Osteocyte (in vitro differentiated cells): ENCODE measurements at regions not wholly inside any gene's neighbourhood (a gene's known extent, or its start where the extent isn't known, plus 50 kb on each side); places are given as distances from the start of the nearest gene placed in this dataset.

Experiments
- DNase-seq: peaks from one replicate; pipeline ENCODE4 v3.0.0; 2021; ENCODE audit warnings: mixed read lengths; ENCODE audit not compliant: unreplicated experiment; ENCODE audit errors: extremely low spot score
- H3K27ac Mint-ChIP-seq: one replicate; pipeline ENCODE4 v1.8.0; 2021; ENCODE audit warnings: mild to moderate bottlenecking, mixed read lengths; ENCODE audit not compliant: unreplicated experiment
- H3K27me3 Mint-ChIP-seq: one replicate; pipeline ENCODE4 v1.8.0; 2021; ENCODE audit warnings: mixed read lengths; ENCODE audit not compliant: unreplicated experiment
- H3K36me3 Mint-ChIP-seq: one replicate; pipeline ENCODE4 v1.8.0; 2021; ENCODE audit warnings: mixed read lengths; ENCODE audit not compliant: unreplicated experiment
- H3K4me1 Mint-ChIP-seq: one replicate; pipeline ENCODE4 v1.8.0; 2021; ENCODE audit warnings: mixed read lengths; ENCODE audit not compliant: unreplicated experiment
- H3K4me3 Mint-ChIP-seq: one replicate; pipeline ENCODE4 v1.8.0; 2021; ENCODE audit warnings: mild to moderate bottlenecking, moderate library complexity, mixed read lengths; ENCODE audit not compliant: unreplicated experiment
- H3K9me3 Mint-ChIP-seq: one replicate; pipeline ENCODE4 v1.8.0; 2021; ENCODE audit warnings: mixed read lengths; ENCODE audit not compliant: unreplicated experiment
- CTCF ChIP-seq: fragments of 200-600 bp; sonication (generic); IDR thresholded peaks from 2 replicates; pipeline ENCODE4 v1.5.0; 2021; ENCODE audit warnings: antibody characterized with exemption, mild to moderate bottlenecking, moderate library complexity

DNA sequence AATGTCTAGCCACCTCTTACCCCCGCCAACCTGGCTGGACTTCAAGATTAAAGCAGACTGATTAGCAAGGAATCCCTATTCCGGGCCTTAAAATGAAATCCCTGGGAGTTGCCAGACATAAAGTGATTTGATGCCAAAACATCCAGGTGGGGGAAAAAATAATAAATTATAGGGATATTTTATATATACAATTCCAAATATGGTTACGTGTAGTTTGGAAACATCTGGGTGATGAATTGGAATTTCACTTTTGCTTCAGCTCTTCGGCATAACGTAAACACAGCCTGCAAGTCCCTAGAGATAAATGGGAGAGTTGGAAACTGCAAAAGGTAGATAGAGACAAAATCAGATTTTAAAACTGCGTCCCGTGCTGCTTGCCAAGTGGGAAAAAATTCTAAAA is 545.5 kb upstream of the MDFIC2 start:
- Mint-ChIP-seq H3K27me3 (no peaks in the 10 kb centered on the region), H3K4me1 (peaks cover 68% of the 10 kb centered on the region), H3K36me3 (no peaks in the 10 kb centered on the region), H3K27ac (peak overlapping the region; percentile 12), H3K4me3 (peak overlapping the region; percentile 15), H3K9me3 (no peaks in the 10 kb centered on the region)
- TF ChIP-seq CTCF = no peak
- no peak for DNase-seq

- TF ChIP-seq CTCF = no peak
- DNase-seq = no peak
- Mint-ChIP-seq H3K4me1 (peaks cover 64% of the 10 kb centered on the region), H3K27me3 (no peaks in the 10 kb centered on the region), H3K27ac (peak overlapping the region; percentile 69), H3K36me3 (no peaks in the 10 kb centered on the region), H3K4me3 (no peak overlapping the region), H3K9me3 (no peaks in the 10 kb centered on the region)
These were observed 544.1 kb upstream of the MDFIC2 start for GRCh38 chr3:70856414-70857162.

DNA sequence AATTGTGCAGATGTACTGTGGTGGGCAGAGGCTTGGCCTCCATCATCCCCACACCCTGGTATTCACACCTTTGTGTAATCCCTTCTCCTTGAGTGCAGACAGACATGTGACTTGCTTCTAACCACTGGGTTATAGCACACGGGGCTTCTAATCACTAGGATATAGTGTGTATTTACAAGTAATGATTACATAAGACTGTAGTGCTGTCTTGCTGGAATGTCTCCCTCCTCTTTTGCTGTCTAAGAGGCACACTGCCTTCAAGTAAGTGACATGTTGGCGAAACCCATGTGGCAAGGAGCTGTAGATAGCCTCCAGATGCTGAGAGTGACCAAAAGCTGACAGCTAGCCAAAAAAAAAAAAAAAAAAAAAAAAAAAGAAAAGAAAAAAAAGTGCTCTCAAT is 542.7 kb upstream of the MDFIC2 start:
- no peak for DNase-seq
- Mint-ChIP-seq H3K27me3 (no peaks in the 10 kb centered on the region), H3K4me1 (peaks cover 75% of the 10 kb centered on the region), H3K36me3 (no peaks in the 10 kb centered on the region), H3K27ac (peak overlapping the region; percentile 73), H3K4me3 (no peak overlapping the region), H3K9me3 (no peaks in the 10 kb centered on the region)
- no peak for TF ChIP-seq CTCF

DNA sequence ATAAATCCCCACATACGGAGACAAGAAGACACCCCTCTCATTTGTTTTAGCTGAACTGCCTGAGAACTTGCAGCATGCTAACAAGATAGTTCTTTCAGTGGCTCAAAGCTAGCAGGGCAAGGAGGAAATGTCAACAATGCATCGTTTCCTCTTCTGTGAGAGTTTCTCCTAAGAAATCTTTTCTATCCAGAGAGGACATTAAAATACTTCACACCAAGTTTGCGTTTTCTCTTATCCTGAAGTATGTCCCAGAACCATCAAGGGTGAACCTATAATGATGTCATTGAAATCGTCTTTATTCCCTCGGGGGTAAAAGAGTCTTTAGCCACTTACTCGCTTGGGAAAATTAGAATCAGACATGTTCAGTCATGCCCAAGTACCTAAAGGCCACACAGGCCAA is 541.7 kb upstream of the MDFIC2 start:
- Mint-ChIP-seq H3K4me3 (no peak overlapping the region), H3K36me3 (no peaks in the 10 kb centered on the region), H3K9me3 (no peaks in the 10 kb centered on the region), H3K4me1 (peaks cover 85% of the 10 kb centered on the region), H3K27me3 (no peaks in the 10 kb centered on the region), H3K27ac (peak overlapping the region; percentile 73)
- no peak for DNase-seq
- TF ChIP-seq CTCF = no peak

GRCh38 chr3:70853161-70853944 is 540.9 kb upstream of the MDFIC2 start:
- DNase-seq = no peak
- Mint-ChIP-seq H3K36me3 (no peaks in the 10 kb centered on the region), H3K27me3 (no peaks in the 10 kb centered on the region), H3K9me3 (no peaks in the 10 kb centered on the region), H3K4me3 (no peak overlapping the region), H3K27ac (peak overlapping the region; percentile 86), H3K4me1 (peaks cover 89% of the 10 kb centered on the region)
- no peak for TF ChIP-seq CTCF
